ENCODE measurements at regions not wholly inside any gene's neighbourhood (a gene's known extent, or its start where the extent isn't known, plus 50 kb on each side); places are given as distances from the start of the nearest gene placed in this dataset.

DNA sequence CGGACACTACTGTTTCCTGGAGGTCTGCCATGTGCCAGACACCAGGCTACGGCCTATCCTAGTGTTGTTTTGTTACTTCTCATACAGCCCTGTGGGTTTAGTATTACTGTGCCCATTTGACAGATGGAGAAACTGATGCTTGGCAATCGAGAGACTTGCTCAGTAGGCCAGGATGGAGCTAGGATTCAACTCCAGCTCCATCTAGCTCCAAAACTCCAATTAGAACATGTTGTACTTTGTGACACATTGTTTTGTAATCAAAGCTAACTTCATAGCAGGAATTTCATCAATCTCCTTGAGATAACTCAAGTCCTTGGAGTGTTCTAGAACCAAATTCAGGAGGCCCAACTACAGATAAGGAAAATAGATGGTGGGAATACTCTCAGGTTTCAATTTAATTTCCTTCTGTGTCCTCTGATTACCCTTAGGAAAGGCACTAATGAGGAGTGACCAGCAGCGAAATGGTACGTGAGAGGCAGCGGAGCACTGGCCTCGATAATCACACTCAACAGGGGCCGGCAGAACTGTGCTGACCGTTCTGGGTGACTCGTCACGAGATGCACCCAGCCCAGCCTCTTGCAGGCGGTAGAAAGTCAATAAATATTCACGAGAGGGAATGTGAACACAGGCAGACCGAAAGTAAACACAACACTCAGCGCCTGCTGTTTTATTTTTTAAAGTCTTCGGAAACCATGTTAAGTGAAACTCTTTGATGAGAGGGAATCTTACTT lies 269.6 kb upstream of the NEBL start:
- no peaks in the 10 kb centered on the region for H3K9me3 Mint-ChIP-seq
- peaks cover 11% of the 10 kb centered on the region for H3K36me3 Mint-ChIP-seq
- no peak for DNase-seq (ENCODE audit: extremely low spot score, unreplicated experiment)
- TF ChIP-seq, protein P1, sequence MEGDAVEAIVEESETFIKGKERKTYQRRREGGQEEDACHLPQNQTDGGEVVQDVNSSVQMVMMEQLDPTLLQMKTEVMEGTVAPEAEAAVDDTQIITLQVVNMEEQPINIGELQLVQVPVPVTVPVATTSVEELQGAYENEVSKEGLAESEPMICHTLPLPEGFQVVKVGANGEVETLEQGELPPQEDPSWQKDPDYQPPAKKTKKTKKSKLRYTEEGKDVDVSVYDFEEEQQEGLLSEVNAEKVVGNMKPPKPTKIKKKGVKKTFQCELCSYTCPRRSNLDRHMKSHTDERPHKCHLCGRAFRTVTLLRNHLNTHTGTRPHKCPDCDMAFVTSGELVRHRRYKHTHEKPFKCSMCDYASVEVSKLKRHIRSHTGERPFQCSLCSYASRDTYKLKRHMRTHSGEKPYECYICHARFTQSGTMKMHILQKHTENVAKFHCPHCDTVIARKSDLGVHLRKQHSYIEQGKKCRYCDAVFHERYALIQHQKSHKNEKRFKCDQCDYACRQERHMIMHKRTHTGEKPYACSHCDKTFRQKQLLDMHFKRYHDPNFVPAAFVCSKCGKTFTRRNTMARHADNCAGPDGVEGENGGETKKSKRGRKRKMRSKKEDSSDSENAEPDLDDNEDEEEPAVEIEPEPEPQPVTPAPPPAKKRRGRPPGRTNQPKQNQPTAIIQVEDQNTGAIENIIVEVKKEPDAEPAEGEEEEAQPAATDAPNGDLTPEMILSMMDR (conservative IDR thresholded peaks at IDR 0.05) = no peak
- H3K27ac Mint-ChIP-seq = peak overlapping the region; percentile 8
- H3K4me1 Mint-ChIP-seq (ENCODE audit: unreplicated experiment) = peaks cover 9% of the 10 kb centered on the region
- H3K27me3 Mint-ChIP-seq = peaks cover 3% of the 10 kb centered on the region
- H3K4me3 Mint-ChIP-seq = no peak overlapping the region

DNA sequence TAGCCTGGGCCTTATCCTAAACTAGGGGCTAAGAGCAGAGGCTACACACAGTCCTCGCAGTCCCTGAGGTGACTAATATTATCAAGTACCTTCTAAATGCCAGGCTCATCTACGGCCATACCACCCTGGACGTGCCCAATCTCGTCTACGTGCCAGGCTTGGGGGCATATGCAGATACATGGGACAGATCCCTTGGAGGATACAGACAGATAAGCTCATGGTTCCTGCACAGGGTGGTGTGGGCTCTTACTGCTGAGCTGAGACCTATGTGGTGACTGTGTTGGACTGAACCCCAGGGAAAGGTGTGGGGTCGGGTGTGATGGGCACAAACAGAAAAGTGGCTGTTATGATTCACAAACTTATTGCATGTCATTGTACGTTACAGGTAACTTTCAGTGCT lies 268.4 kb upstream of the NEBL start:
- Mint-ChIP-seq H3K36me3 (peaks cover 5% of the 10 kb centered on the region), H3K9me3 (no peaks in the 10 kb centered on the region), H3K4me3 (no peak overlapping the region), H3K27me3 (no peaks in the 10 kb centered on the region), H3K4me1 (ENCODE audit: unreplicated experiment) (peaks cover 5% of the 10 kb centered on the region), H3K27ac (no peak overlapping the region)
- no peak for DNase-seq (ENCODE audit: extremely low spot score, unreplicated experiment)
- TF ChIP-seq, protein P1 (conservative IDR thresholded peaks at IDR 0.05) = no peak

DNA sequence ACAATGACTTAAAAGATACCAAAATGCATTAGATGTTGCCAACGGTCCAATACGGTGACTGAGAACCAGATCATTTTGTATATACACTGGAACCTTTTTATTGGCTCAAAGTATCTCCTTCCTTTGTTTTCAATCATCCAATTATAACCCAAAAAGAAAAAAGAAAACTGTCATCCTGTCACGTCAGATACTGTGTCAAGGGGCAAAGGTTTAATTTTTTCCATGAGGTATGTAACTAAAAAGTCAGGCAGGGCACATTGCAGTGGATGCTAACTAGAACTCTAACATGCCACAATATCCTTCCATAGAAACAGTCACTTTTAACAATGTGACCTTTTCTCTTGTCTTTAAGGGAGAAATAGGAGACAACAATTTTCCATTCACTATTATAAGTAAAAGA lies 267.6 kb upstream of the NEBL start:
- no peak overlapping the region for H3K4me3 Mint-ChIP-seq
- no peaks in the 10 kb centered on the region for H3K27me3 Mint-ChIP-seq
- no peaks in the 10 kb centered on the region for H3K9me3 Mint-ChIP-seq
- H3K27ac Mint-ChIP-seq = no peak overlapping the region
- DNase-seq (ENCODE audit: extremely low spot score, unreplicated experiment) = no peak
- peaks cover 6% of the 10 kb centered on the region for H3K4me1 Mint-ChIP-seq (ENCODE audit: unreplicated experiment)
- TF ChIP-seq, protein P1 (conservative IDR thresholded peaks at IDR 0.05) = no peak
- peaks cover 1% of the 10 kb centered on the region for H3K36me3 Mint-ChIP-seq

- Mint-ChIP-seq H3K36me3 (peaks cover 3% of the 10 kb centered on the region), H3K4me3 (no peak overlapping the region), H3K27ac (no peak overlapping the region), H3K9me3 (no peaks in the 10 kb centered on the region), H3K27me3 (no peaks in the 10 kb centered on the region), H3K4me1 (ENCODE audit: unreplicated experiment) (peaks cover 14% of the 10 kb centered on the region)
- TF ChIP-seq, protein P1 (conservative IDR thresholded peaks at IDR 0.05) = no peak
- DNase-seq (ENCODE audit: extremely low spot score, unreplicated experiment) = no peak
Measured at GRCh38 chr10:21162948-21163347, 265.8 kb upstream of the NEBL start.

DNA sequence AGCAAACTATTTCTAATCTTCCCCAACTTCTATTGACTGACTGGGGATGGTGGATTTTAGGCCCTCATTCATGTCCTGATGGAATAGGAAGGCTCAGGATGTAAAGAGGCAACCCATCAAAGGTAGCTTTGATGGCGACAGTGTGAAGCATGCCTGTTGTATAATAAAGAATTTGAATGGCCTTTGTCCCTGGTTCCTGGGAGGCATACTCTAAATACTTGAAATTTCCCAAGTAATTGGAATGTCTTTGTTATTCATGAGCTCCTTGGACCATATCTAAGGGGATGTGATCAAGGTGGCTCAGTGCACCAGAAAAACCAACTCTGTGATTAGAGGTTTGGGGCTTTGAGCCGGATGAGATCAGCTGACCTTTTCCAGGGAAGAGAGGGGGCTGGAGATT lies 264.5 kb upstream of the NEBL start:
- H3K27me3 Mint-ChIP-seq = no peaks in the 10 kb centered on the region
- no peak overlapping the region for H3K4me3 Mint-ChIP-seq
- H3K4me1 Mint-ChIP-seq (ENCODE audit: unreplicated experiment) = peaks cover 14% of the 10 kb centered on the region
- no peaks in the 10 kb centered on the region for H3K9me3 Mint-ChIP-seq
- no peak for DNase-seq (ENCODE audit: extremely low spot score, unreplicated experiment)
- H3K36me3 Mint-ChIP-seq = peaks cover 3% of the 10 kb centered on the region
- H3K27ac Mint-ChIP-seq = no peak overlapping the region
- TF ChIP-seq, protein P1 (conservative IDR thresholded peaks at IDR 0.05) = no peak

All from type B pancreatic cell (in vitro differentiated cells).